ENCODE measurements at regions not wholly inside any gene's neighbourhood (a gene's known extent, or its start where the extent isn't known, plus 50 kb on each side); places are given as distances from the start of the nearest gene placed in this dataset.

DNA sequence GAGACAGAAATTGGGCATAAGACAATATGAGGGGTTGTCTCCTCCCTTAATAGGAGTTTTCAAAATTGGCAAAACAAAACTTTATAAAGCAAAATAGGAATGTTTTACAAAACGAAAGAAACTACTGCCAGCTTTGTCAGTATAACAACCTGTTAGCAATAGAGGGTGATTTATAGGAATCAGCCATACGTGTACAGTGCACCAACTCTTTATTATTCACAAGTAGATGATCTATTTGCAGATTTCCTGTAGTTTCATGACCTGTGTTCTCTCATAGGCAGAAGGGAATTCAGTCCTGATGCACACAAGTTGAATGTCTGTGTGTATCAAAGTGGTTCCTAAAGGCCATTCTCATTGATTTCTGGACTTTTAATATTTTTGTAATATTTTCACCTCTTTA lies 116.3 kb downstream of the MFAP3L start:
- TF ChIP-seq, protein P1, sequence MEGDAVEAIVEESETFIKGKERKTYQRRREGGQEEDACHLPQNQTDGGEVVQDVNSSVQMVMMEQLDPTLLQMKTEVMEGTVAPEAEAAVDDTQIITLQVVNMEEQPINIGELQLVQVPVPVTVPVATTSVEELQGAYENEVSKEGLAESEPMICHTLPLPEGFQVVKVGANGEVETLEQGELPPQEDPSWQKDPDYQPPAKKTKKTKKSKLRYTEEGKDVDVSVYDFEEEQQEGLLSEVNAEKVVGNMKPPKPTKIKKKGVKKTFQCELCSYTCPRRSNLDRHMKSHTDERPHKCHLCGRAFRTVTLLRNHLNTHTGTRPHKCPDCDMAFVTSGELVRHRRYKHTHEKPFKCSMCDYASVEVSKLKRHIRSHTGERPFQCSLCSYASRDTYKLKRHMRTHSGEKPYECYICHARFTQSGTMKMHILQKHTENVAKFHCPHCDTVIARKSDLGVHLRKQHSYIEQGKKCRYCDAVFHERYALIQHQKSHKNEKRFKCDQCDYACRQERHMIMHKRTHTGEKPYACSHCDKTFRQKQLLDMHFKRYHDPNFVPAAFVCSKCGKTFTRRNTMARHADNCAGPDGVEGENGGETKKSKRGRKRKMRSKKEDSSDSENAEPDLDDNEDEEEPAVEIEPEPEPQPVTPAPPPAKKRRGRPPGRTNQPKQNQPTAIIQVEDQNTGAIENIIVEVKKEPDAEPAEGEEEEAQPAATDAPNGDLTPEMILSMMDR (tag by site-specific recombination; IDR thresholded peaks at IDR 0.05): no peak
- no peak for TF ChIP-seq ZBTB17 (tag by site-specific recombination; IDR thresholded peaks at IDR 0.05)
- TF ChIP-seq, protein P2, sequence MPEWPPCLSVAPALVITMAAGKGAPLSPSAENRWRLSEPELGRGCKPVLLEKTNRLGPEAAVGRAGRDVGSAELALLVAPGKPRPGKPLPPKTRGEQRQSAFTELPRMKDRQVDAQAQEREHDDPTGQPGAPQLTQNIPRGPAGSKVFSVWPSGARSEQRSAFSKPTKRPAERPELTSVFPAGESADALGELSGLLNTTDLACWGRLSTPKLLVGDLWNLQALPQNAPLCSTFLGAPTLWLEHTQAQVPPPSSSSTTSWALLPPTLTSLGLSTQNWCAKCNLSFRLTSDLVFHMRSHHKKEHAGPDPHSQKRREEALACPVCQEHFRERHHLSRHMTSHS (tag by site-specific recombination; IDR thresholded peaks at IDR 0.05): no peak
- TF ChIP-seq, protein P3, sequence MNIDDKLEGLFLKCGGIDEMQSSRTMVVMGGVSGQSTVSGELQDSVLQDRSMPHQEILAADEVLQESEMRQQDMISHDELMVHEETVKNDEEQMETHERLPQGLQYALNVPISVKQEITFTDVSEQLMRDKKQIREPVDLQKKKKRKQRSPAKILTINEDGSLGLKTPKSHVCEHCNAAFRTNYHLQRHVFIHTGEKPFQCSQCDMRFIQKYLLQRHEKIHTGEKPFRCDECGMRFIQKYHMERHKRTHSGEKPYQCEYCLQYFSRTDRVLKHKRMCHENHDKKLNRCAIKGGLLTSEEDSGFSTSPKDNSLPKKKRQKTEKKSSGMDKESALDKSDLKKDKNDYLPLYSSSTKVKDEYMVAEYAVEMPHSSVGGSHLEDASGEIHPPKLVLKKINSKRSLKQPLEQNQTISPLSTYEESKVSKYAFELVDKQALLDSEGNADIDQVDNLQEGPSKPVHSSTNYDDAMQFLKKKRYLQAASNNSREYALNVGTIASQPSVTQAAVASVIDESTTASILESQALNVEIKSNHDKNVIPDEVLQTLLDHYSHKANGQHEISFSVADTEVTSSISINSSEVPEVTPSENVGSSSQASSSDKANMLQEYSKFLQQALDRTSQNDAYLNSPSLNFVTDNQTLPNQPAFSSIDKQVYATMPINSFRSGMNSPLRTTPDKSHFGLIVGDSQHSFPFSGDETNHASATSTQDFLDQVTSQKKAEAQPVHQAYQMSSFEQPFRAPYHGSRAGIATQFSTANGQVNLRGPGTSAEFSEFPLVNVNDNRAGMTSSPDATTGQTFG (tag by site-specific recombination; IDR thresholded peaks at IDR 0.05; ENCODE audit: borderline replicate concordance): no peak
